ENCODE measurements at regions not wholly inside any gene's neighbourhood (a gene's known extent, or its start where the extent isn't known, plus 50 kb on each side); places are given as distances from the start of the nearest gene placed in this dataset.

GRCh38 chr2:152971685-152972084 lies 253.3 kb downstream of the ARL6IP6 start:
- TF ChIP-seq CTCF (IDR thresholded peaks at IDR 0.05 in 8 of 11, conservative IDR thresholded peaks at IDR 0.05 in 3 of 11) (no peak), POLR2AphosphoS5 (IDR thresholded peaks at IDR 0.05) (no peak), POLR2A (IDR thresholded peaks at IDR 0.05) (no peak)

Measured in spleen (tissue), 7 donors.